Body of pancreas (tissue), 4 donors: ENCODE measurements at regions not wholly inside any gene's neighbourhood (a gene's known extent, or its start where the extent isn't known, plus 50 kb on each side); places are given as distances from the start of the nearest gene placed in this dataset.

ENCODE experiments used
- ATAC-seq: fragments of 150-250 bp; one replicate; pipeline ENCODE4 v1.9.1; 2016
- DNase-seq, 4 donors: peaks; one replicate each; pipeline ENCODE4 v3.0.0-alpha.2; 2019
- H3K27ac ChIP-seq, 4 donors: fragments of 200-600 bp; sonication (generic); 1 replicate in 3 of 4; 2 replicates in 1 of 4; pipeline versions ENCODE4 v1.5.1 to v1.6.1; 2016 to 2019; ENCODE audit warnings: mild to moderate bottlenecking in 1 of 4, mixed read lengths in 1 of 4, moderate library complexity in 1 of 4
- H3K27me3 ChIP-seq, 2 donors: fragments of 200-600 bp; sonication (generic); one replicate each; pipeline ENCODE4 v1.6.0; 2016; ENCODE audit warnings: mild to moderate bottlenecking in 1 of 2
- H3K36me3 ChIP-seq, 2 donors: fragments of 200-600 bp; sonication (generic); replicated peaks in 1 of 2; 2 replicates each; pipeline ENCODE4 v1.5.1; 2016; ENCODE audit warnings: low read depth in 2 of 2; ENCODE audit not compliant: insufficient read depth in 1 of 2
- H3K4me1 ChIP-seq: fragments of 200-600 bp; sonication (generic); one replicate; pipeline ENCODE4 v1.6.0; 2016
- H3K4me3 ChIP-seq, 2 donors: fragments of 200-600 bp; sonication (generic); 1 replicate in 1 of 2; 2 replicates in 1 of 2; pipeline ENCODE4 v1.5.1; 2016 to 2019
- H3K9me3 ChIP-seq, 3 donors: fragments of 200-600 bp; sonication (generic); 1 replicate in 2 of 3; 2 replicates in 1 of 3; pipeline ENCODE4 v1.5.1; 2016
- POLR2A ChIP-seq, 3 donors: fragments of 450-650 bp; IDR thresholded peaks; one replicate each; pipeline ENCODE4 v1.6.1; 2016; ENCODE audit warnings: antibody characterized with exemption in 3 of 3, mild to moderate bottlenecking in 2 of 3
- WGBS, 2 donors: methylation state at CpG; one replicate each; pipeline ENCODE4 v1.1.5; 2017; 5-methylcytosine and 5-hydroxymethylcytosine counted together
- intact Hi-C: fragments of 100-400 bp; cut with DNase I; formaldehyde crosslinking; loops from one replicate; pipeline ENCODE4 v1.15.1; 2023
- TF ChIP-seq, protein P1 (sequence below), 7 experiments: fragments of 450-650 bp in 4 of 7; fragments of 200-600 bp in 3 of 7; sonication (generic) in 3 of 7; IDR thresholded peaks; one replicate each; pipeline ENCODE4 v1.5.1; 2016 to 2019; ENCODE audit warnings: antibody characterized with exemption in 7 of 7

DNA sequence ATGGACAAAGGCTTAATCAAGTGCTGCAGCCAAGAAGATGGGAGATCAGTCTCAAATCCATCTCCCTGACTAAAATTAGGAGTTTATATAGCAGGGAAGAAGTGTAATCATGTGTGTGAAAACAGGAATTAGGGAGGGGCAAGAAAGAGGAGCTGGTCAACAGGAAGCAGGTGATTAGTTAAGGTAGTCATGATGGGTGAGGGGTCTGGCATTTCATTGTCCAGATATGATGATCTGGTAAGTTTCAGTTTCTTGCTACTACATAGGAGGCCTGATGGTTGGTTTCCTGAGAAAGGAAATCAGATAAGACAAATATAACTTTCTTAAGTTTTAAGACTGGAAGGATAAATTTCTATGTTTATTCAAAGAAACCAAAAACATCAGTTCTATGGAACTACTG lies 455.6 kb upstream of the GRAMD2B start:
- intact Hi-C loops, result no loop called here
- H3K4me3 ChIP-seq, result no peak overlapping the region
- H3K4me1 ChIP-seq, result no peaks in the 10 kb centered on the region
- H3K36me3 ChIP-seq, result no peaks in the 10 kb centered on the region
- H3K27ac ChIP-seq, result no peak overlapping the region
- no peaks in the 10 kb centered on the region for H3K9me3 ChIP-seq
- ATAC-seq, result no peak
- DNase-seq, result no peak
- TF ChIP-seq, protein P1, sequence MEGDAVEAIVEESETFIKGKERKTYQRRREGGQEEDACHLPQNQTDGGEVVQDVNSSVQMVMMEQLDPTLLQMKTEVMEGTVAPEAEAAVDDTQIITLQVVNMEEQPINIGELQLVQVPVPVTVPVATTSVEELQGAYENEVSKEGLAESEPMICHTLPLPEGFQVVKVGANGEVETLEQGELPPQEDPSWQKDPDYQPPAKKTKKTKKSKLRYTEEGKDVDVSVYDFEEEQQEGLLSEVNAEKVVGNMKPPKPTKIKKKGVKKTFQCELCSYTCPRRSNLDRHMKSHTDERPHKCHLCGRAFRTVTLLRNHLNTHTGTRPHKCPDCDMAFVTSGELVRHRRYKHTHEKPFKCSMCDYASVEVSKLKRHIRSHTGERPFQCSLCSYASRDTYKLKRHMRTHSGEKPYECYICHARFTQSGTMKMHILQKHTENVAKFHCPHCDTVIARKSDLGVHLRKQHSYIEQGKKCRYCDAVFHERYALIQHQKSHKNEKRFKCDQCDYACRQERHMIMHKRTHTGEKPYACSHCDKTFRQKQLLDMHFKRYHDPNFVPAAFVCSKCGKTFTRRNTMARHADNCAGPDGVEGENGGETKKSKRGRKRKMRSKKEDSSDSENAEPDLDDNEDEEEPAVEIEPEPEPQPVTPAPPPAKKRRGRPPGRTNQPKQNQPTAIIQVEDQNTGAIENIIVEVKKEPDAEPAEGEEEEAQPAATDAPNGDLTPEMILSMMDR (IDR thresholded peaks at IDR 0.05), result no peak
- no peak for TF ChIP-seq POLR2A (IDR thresholded peaks at IDR 0.05)
- H3K27me3 ChIP-seq, result no peaks in the 10 kb centered on the region

DNA sequence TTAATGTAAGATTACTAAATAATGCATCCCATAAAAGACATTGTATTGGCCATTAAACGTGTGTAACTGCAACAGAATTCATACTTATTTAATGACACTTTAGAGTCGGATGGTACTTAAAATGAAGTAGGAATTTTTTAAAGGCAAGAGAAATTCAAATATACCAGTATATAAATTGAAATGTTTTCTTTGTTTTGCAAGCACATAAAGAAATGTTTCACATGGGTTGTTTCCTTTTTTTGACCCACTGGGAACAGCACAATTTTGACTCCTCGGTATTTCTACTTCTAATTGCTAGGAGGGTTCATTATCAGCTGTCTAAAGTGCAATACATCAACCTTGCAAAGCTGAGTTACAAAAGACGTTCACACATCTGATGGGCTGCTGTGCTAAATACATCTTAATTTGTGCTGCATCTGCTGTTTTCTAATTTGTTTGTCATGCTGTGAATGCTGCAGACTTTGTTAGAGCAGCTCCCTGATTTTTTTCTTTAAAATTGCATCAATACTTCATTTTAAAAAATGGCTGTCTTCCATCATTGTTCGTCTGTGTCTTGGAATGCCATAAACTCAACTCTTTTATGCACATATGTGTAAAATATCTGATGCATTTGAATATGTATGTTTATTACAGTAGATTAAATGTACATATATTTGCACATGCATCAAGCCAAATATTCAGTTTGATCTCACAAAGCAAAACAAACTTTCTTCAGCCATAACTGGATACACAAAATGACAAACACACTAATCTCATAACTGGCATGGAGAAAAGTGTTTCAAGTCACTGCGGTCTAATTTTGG lies 454.0 kb upstream of the GRAMD2B start:
- H3K36me3 ChIP-seq, result no peaks in the 10 kb centered on the region
- H3K4me3 ChIP-seq, result no peak overlapping the region
- DNase-seq, result no peak
- H3K27ac ChIP-seq, result no peak overlapping the region
- no peak for ATAC-seq
- intact Hi-C loops, result no loop called here
- WGBS, 2 donors, result 59% methylated on average over 6 of the region's 6 CpGs
- H3K9me3 ChIP-seq, result no peaks in the 10 kb centered on the region
- no peaks in the 10 kb centered on the region for H3K27me3 ChIP-seq
- TF ChIP-seq, protein P1 (IDR thresholded peaks at IDR 0.05), result no peak
- TF ChIP-seq POLR2A (IDR thresholded peaks at IDR 0.05), result no peak
- no peaks in the 10 kb centered on the region for H3K4me1 ChIP-seq

DNA sequence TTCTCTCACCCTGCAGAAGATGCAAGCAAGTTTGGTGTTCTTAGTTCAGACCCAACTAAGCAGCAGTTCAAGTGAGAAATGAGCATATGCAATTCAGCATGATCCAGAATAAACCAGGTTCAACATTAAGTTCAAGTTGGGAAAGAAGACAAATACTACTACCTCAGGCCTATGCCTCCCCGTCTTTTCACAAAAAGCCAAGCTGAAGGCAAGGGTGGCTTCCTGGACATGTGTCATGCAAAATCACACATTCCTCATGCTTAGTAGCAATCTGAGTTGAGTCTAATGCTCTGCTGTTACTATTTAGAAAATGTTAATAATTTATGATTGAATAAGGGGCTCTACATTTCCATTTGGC lies 453.4 kb upstream of the GRAMD2B start:
- no peak overlapping the region for H3K4me3 ChIP-seq
- ATAC-seq, result no peak
- intact Hi-C loops, result no loop called here
- H3K27ac ChIP-seq, result no peak overlapping the region
- H3K36me3 ChIP-seq, result no peaks in the 10 kb centered on the region
- no peaks in the 10 kb centered on the region for H3K4me1 ChIP-seq
- H3K9me3 ChIP-seq, result no peaks in the 10 kb centered on the region
- WGBS, 2 donors, result 83 to 93% methylated on average over 1 of the region's 1 CpG
- DNase-seq, result no peak
- no peaks in the 10 kb centered on the region for H3K27me3 ChIP-seq
- TF ChIP-seq, protein P1 (IDR thresholded peaks at IDR 0.05), result no peak
- no peak for TF ChIP-seq POLR2A (IDR thresholded peaks at IDR 0.05)

DNA sequence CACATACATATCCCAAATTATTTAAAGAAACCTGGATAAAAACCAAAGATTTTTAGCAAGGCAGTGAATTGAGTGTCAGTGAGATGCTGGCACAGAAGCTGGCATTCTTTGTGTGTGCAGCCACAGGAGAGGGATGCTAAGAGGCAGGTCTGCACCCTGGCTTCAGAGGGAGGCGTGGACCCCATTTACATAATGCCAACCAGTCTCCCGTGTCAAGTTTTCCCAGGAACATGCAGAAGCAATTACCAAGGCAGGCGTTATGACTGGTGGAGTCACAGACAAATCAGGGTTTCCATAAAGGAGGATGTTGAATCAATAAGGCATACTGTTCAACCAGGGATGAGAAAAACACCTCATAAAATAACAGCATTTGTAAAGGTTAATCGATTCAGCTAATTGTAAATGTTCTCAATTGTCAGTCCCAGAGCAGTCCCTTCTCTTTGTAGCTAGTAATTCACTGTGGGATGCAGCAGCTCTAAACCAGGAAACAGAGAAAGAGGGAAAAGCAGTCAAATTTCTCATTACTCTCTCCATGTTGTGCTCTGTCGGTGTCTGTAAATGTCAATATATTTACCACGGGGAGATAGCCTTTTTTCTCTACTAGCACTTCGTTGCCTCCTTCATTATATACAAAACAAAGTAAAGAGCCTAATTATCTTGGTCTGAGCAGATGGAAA lies 452.4 kb upstream of the GRAMD2B start:
- H3K27me3 ChIP-seq, result no peaks in the 10 kb centered on the region
- no peaks in the 10 kb centered on the region for H3K36me3 ChIP-seq
- H3K27ac ChIP-seq, result no peak overlapping the region
- intact Hi-C loops, result no loop called here
- no peaks in the 10 kb centered on the region for H3K4me1 ChIP-seq
- no peaks in the 10 kb centered on the region for H3K9me3 ChIP-seq
- no peak overlapping the region for H3K4me3 ChIP-seq
- no peak for DNase-seq
- 38 to 47% methylated on average over 7 of the region's 7 CpGs for WGBS, 2 donors
- no peak for ATAC-seq
- no peak for TF ChIP-seq POLR2A (IDR thresholded peaks at IDR 0.05)
- TF ChIP-seq, protein P1 (IDR thresholded peaks at IDR 0.05), result no peak

DNA sequence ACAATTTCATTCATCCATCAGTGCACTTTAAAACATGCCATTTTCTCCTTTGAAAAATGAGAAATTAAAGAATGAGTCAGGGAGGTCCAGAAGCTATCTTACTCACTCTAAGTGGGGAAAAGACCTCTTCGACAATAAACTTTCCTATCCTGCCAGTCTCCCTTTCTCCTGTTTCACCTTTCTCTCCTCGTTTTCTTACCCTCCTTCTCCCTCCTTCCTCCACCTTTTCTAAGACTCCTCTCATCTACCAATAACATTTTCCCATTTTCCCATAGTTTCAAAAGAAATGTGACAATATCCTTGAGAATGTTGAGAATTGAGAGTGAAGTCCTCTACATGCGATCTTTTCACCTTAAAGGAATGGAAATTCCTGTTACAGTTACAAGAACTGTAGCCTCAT lies 450.5 kb upstream of the GRAMD2B start:
- H3K36me3 ChIP-seq, result no peaks in the 10 kb centered on the region
- no peak overlapping the region for H3K4me3 ChIP-seq
- 66 to 77% methylated on average over 3 of the region's 3 CpGs for WGBS, 2 donors
- DNase-seq, result no peak
- TF ChIP-seq POLR2A (IDR thresholded peaks at IDR 0.05), result no peak
- TF ChIP-seq, protein P1 (IDR thresholded peaks at IDR 0.05), result no peak
- no peak for ATAC-seq
- H3K4me1 ChIP-seq, result no peaks in the 10 kb centered on the region
- no peak overlapping the region for H3K27ac ChIP-seq
- H3K9me3 ChIP-seq, result no peaks in the 10 kb centered on the region
- no peaks in the 10 kb centered on the region for H3K27me3 ChIP-seq
- intact Hi-C loops, result no loop called here
